Hepatic stellate cell (primary cell): ENCODE measurements at regions not wholly inside any gene's neighbourhood (a gene's known extent, or its start where the extent isn't known, plus 50 kb on each side); places are given as distances from the start of the nearest gene placed in this dataset.

ENCODE experiments used
- DNase-seq: peaks from one replicate; pipeline ENCODE4 v3.0.0; 2011; ENCODE audit warnings: low spot score

GRCh38 chr5:6169660-6170059 is 208.7 kb downstream of the MED10 start:
- DNase-seq: no peak

DNA sequence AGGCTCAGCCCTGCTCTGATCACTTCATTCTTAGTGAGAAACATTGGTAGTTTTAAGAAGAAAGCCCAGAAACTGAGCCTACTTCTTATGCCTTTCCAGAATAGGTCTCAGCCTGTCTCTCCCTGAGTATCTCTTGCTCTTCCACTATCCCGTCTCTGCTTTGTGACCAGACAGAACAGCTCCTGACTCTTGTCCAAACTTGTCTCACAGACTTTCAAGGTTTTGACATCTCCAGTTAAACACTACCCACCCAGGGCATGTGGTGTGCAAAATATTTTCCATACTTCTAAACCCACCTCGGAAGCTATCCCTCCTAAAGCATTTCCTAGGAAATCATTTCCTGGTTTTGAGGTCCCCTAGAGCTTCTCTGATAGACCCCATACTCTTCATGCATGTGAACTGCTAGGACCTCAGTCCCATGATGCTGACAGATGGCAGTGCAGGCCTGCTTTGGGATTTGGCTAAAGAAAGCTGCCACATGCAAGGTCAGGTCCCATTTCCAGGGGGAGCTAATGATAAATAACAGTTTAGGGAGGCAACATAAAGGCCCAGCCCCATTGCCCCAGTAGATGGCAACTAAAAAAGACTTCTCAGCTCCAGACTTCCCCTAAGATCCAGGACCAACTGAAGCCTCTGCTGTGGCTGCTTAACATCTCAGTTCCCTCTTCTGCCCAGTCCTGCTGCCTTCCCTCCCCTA is 211.5 kb downstream of the MED10 start:
- DNase-seq: no peak

DNA sequence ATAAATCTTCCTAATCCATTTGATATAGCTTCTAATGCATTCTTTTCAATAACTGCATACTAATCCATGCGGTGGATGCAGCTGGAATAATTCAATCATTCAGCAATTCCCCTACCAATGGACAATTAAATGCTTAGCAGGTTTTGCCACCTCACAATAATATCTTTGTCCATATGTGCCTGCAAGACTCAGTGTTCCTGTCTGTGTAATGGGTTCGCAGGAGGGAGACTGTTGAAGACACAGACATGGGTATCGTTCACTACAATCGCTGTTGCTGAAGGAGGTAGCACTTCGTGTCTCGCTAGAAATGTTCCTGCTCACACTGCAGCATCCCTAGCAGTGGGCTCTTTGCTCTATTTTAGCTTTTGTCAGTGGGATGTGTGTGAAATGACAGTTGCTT is 214.4 kb downstream of the MED10 start:
- DNase-seq: no peak

DNA sequence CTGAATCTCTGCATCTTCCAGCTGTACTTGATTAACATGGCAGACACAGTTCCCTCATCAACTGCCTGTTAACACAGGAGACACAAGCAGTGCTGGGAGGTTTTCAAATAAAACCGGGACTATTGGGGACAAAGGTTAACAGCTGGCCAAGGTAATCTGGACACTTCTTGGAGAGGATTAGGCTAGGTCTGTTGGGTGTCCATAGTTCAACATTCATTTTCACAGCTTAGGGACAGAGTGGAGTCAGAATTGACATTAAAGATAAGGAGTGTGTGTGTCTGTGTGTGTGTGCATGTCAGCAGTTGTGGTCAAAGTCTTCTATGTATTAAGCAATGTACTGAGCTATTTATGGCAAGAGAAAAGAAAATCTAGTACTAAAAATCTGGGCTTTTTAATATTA is 216.2 kb downstream of the MED10 start:
- no peak for DNase-seq

DNA sequence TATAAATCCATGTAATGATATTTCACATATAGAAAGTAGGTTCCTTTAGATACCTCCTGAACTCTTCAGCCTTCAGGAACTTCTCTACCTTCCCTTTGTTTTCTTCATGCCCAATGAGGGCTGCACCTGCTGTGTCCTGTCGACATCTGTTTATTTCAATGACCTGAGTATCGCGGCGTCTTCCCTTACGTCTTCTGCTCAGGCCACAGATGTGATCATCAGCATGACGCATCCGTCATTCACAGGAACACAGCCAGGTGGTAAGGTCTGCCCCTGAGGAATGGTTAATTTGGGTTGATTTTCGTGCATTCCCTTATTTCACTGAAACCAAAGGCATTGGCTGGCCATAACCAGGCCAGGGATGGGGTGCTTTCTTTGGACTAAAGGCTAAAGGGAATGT is 217.1 kb downstream of the MED10 start:
- DNase-seq: no peak

DNA sequence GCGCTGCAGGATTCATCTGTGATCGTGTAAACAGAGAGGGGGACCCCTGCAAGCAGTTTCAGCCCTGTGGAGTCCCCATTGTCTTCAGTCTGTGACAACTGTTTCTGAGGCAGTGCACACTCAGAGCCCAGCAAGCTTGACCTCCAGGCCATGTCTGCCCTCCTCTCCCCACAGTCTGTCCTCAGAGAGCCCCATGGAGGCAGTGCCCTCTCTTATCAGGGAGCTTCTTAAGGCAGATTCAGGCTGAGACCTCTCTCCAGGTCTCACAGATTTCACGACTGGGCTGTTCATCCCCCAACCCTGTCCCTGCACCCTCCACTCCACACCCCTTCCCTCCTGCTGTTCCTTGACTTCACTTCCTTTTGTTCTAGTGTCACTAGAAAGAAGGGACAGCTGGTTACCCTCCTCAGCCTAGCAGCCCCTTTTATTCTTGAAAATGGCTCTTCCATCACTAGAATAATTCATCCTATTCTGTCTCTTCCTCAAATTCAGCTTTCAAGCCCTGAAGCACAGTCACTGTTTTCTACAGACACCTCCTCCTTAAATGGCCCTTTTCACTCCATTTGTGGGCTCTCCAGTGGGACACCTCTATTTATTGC is 218.4 kb downstream of the MED10 start:
- no peak for DNase-seq

DNA sequence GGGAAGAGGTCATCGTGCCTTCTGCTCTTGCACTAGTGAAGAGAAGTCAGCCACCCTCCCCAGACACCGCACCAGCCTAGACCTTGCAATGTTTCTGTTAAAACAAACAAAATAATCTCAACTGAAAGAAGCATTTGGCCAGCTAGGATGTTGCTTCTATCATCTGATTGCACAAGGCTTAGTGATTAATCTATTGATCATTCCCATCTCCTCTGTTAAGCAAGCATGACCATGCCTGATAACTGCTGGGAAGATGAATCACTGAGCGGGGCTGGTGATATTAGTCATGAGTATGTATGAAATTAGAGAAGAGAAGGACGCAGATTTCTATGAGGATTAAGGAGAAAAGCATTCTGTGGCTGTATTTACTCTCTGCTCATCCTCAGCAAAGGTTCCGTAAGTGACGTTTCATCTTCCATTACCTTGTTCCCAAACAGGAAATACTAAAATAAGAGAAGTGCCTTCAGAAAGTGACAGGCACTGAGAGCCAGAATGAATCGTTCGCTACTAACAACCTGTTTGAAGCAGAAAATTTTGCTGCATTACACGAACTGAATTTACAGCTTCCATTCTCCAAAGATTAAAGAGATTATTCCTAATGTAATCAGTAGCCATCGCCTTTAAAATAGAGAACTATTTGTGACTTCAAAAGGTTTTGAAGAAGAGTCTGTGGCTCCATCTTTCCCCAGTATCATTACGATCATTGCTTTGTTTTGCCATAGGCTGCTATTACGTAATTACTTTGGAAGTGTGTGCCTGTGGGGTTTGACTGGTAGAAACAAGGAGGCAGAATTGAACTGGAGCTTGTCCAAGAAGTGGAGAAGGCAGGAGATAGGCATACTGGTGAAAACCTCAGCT is 219.1 kb downstream of the MED10 start:
- DNase-seq: no peak

DNA sequence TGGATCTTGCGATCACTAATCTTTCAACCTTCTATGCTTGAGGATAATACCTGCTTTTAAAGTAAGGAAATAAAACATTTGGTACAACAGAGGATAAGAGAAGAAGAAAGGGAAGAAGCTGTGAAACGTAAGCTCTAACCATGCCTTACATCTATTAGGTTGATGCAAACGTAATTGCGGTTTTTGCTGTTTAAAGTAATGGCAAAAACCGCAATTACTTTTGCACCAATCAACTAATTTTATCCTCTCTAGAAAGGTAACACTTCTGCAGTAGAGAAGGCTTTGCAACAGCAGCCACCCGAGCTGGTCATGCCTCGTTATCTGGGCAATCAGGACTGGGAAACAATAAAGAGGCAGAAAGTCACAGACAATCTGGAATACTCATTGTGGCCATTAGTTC is 224.1 kb downstream of the MED10 start:
- DNase-seq: no peak

DNA sequence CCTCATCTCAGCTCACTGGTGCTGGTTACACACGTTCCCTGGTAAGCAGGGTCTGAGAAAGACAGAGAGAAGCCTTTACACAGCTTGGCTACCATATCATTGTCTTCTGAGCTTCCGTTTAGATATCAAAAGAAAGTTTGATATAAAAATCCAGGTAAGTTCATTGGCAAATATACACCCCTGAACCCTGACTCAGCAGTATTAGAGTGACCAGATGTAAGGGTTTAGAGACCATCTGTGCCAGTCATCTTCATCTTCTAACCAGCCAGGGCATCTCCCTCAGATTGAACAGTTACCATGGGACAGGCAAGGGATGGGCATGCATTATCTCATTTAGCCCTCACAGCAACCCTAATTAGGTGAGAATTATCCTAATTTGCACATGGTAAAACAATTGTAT is 232.1 kb downstream of the MED10 start:
- DNase-seq: no peak

DNA sequence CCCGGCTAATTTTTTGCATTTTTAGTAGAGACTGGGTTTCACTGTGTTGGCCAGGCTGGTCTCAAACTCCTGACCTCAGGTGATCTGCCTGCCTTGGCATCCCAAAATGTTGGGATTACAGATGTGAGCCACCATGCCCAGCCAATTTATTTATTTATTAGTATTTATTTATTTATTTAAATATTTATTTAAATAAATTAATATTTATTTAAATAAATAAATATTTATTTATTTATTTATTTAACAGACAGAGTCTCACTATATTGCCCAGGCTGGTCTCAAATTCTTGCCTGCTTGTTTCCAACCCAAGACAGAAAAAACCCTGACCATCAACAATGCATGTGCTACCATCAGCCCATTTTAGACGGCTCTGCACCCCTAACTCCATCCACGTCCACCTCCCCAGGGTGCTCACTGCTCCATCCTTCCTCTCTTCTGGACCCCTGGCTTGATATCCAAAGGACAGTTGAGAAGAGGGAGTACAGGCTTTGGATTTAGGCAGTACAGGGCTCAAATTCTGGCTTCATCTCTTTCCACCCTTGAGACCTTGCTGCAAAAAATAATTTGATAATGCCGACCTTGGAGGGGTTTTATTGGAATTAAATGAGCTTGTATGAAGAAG is 232.6 kb downstream of the MED10 start:
- DNase-seq: no peak

- no peak for DNase-seq
Observed at GRCh38 chr5:6143523-6143922, 234.8 kb downstream of the MED10 start.

DNA sequence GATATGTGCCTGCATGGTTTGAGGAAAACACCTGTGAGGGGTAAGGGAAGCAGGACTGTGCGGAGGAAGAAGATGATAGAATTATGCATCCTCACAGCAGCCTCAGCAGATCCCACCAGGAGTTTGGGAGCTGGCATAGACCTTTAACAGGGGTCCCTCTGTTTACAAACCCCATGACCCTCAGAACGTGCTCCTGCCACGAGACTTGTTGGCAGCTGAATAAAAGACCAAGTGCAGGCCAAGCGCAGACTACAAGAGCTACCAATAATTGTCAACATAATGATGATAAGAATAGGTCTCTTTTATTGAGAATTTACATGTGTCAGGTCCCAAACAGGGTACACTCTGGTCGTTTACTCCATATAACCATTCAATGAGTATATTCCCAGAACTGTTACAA is 236.0 kb downstream of the MED10 start:
- no peak for DNase-seq

DNA sequence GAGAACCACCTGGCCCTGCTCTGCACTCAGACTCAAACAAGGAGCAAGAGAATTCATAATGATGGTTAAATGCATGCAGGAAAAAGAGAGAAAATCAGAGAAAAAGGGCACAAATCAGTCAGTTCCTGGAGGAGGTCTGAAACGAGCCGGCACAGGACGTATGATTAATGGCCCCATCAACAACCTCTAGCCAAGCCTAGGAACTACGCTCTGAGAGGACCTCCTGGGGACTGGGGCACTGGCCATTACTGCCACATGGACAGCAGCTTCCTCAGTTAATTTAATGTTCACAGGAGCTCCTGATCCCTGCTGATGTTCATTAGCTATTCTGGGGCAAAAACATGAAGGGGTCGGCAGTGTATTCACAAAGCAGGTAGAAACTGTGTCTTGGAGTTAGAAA is 238.1 kb downstream of the MED10 start:
- no peak for DNase-seq

- DNase-seq: no peak
Observed at GRCh38 chr5:6135977-6136376, 242.4 kb downstream of the MED10 start.

GRCh38 chr5:6134281-6134680 is 244.1 kb downstream of the MED10 start:
- DNase-seq: no peak

DNA sequence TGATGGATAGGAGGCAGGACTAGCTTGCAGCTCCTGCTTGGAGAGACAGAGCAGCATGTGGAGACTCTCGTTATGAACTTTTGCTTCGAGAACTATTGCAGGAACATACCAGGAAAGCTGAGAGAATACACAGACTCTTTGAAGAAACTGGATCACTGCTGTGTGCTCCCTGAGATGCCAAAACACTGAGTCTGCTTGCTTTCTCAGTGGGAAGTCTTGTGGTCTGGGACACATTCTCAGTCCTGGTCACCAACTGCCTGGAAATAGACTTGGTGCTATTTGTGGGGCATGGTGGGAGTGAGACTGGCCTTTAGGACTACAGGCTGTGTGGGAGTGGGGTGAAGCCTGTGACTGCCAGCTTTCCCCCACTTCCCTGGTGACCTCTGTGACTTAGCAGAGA is 252.6 kb downstream of the MED10 start:
- DNase-seq: no peak

DNA sequence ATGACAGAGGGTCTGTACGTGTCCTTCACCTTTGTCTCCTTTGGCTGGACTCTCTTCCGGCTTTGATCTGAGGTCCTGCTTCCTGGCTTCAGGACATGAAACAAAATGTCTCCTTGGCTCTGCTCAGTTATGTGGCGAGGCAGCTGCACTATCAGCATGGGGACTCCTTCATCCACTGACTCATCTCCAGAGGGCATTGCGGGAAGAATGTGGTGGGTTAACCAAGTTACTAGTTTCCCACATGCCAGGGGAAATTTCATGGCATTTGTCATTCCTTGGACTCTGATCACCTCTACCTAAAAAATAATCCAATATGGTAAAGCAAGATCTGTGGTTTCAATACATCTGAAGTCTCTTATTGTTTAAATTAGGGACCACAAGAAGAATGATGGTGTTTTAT is 259.7 kb downstream of the MED10 start:
- DNase-seq: no peak

GRCh38 chr5:6117212-6117611 is 261.1 kb downstream of the MED10 start:
- DNase-seq: no peak

- no peak for DNase-seq
Observed at GRCh38 chr5:6115852-6116251, 262.5 kb downstream of the MED10 start.

DNA sequence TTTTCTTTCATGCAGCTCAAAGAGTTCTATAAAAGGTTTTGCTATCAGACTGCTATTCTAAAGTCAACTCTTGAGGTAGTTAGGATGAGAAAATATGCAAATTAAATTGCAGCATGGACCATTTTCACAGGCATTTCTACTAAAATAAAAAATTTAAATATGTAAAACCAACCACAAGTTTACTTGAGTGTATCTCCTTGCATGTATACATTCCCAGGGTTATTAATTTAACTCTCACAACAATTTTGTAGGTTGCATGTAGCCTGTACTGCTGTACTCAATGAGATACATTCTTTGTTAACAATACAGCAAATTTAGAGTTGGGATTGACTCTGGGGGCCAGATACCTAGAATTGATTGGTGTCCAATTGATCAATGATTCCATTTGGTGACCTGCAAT is 265.8 kb downstream of the MED10 start:
- no peak for DNase-seq

- no peak for DNase-seq
Observed at GRCh38 chr5:6112125-6112524, 266.2 kb downstream of the MED10 start.

DNA sequence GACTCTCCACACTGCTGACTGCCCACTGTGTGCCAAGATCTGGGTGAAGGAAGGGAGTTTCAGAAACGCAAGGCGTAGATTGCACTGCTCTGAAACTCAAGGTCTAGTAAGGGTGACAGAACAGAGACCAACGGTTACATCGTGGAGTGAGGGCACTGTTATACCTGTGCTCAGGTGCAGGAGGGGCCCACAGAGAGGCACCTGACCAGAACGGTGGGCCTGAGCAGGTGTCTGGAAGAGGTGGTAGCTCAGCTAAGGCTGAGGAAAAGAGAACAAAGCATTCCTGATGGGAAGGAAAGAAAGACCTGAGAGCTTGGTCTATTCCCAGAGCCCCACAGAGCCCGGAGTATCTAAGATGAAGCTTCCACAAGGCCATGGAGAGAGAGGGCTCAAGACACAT is 267.2 kb downstream of the MED10 start:
- DNase-seq: no peak

- DNase-seq: no peak
Observed at GRCh38 chr5:6110441-6111005, 267.8 kb downstream of the MED10 start.
